Dedifferentiated amniotic fluid mesenchymal stem cell (primary cell): ENCODE measurements at regions not wholly inside any gene's neighbourhood (a gene's known extent, or its start where the extent isn't known, plus 50 kb on each side); places are given as distances from the start of the nearest gene placed in this dataset.

Experiments used
- DNase-seq: peaks from one replicate; pipeline ENCODE4 v3.0.0-alpha.2; 2016; ENCODE audit errors: extremely low spot score

DNA sequence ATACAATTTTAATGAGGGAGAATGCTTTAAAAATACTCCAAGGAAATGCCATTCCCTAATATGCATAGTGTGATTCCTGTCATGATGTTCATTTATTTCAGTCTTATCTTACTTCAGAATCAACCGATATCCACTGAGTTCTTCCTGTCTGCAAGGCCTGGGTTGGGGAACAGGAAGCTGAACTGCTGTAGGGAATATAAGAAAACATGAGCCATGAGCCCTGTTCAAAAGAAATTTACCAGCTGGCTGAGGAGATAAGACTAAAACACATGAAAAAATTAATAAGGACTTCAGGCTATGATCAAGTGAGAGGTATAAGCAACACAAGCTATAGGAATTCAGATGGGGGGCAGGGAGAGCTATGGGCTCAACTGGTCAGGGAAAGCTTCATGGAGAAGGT lies 184.7 kb downstream of the PLPP4 start:
- DNase-seq, result no peak

GRCh38 chr10:120643351-120643750 lies 186.3 kb downstream of the PLPP4 start:
- DNase-seq, result no peak

- no peak for DNase-seq
Measured at GRCh38 chr10:120644556-120645410, 187.8 kb downstream of the PLPP4 start.

- no peak for DNase-seq
Measured at GRCh38 chr10:120646159-120646732, 189.2 kb downstream of the PLPP4 start.

DNA sequence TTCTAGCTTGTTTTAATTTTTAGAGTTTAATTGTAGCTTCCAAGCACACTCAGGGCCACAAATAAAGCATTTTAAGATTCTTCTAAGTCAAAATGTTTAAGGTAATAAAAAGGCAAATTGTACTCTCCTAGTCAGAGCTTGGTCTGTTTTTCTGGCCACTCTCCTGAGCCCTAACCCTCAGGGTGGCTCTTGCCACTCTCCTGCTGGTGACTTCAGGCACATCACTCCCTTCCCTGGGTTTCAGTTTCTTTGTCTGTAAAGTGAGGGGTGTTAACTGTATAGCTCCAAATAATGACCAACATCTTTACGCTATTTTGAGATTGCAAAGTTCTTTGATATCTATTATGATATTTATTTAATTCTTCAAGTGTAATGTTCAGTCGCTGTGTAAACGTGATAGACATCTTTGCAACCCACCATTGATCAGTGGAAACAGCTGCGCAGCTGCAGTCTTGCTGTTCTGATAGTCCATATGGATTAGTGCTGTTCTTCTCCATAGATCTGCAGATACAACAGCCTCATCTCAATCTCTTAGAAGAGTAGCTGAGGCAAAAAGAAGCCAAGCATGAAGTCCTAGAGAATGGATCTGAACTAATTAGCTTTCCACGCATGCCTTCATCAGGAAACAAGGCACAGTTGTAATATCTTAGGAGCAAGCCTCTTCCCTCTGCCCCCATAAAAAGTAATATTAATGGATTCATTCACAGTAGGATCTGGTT lies 189.9 kb downstream of the PLPP4 start:
- no peak for DNase-seq

DNA sequence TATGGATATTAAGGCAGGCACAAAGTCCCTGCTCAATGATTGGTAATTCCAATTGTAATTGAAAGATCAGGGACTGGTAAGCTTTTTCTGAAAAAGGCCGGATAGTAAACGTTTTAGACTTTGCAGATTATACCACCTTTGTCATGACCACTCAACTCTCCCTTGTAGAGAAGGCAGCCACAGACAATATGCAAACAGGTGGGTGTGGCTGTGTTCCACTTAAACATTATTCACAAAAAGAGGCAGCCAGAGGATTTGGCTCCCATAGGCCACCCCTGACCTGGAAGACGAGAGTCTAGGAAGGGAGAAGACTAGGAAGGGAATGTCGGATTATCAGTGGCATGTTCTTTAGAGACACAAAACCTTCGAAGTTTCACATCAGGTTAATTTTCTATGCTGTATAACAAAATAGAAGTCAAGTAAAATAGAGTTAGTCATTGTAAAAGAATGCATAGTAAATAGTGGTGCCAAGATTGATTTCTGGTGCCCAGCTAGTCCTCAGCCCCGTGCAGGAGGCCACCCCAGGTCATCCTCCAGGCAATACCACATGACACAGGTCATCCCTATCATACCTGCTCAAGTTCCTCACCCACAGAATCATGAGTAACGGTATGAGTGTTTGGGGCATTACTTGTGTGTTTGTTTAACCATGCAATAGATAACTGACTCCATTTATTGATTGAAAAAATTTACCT lies 193.8 kb downstream of the PLPP4 start:
- DNase-seq, result no peak

DNA sequence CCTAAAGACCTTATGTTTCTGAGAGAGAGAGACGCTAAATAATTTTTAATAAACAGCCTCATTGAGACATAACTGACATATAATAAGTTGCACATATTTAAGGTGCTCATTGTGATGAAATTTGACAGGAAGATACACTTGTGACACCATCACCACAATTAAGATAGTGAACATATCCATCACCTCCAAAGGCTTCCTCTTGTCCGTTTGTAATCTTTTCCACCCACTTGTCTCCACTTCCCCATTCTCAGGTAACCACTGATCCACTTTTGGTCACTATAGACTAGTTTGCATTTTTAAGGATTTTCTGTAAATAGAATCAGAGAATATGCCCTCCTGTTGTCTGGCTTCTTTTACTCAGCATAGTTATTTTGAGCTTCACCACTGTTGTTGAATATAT lies 195.1 kb upstream of the WDR11 start:
- no peak for DNase-seq

GRCh38 chr10:120657371-120657770 lies 193.8 kb upstream of the WDR11 start:
- DNase-seq, result no peak

- DNase-seq, result no peak
Measured at GRCh38 chr10:120658943-120659885, 191.9 kb upstream of the WDR11 start.

- no peak for DNase-seq
Measured at GRCh38 chr10:120666308-120666707, 184.9 kb upstream of the WDR11 start.

DNA sequence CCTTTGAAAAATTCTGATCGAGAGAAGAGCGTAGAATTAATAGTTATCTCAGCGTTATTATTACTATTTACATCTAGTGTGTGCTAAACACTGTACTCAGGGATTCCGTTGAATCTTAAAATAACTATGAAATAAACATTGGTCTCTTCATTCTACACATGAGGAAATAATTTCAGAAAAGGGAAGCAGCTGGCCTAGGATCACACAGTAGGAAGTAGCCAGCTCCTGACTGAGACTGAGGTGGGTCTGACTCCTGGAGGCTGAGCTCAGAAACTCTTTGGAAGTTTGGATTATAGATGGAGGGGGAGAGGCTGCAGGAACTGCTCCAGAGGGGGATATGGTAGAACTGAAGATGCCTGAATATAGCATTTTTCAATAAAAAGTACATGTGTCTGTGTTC lies 183.9 kb upstream of the WDR11 start:
- DNase-seq, result no peak

DNA sequence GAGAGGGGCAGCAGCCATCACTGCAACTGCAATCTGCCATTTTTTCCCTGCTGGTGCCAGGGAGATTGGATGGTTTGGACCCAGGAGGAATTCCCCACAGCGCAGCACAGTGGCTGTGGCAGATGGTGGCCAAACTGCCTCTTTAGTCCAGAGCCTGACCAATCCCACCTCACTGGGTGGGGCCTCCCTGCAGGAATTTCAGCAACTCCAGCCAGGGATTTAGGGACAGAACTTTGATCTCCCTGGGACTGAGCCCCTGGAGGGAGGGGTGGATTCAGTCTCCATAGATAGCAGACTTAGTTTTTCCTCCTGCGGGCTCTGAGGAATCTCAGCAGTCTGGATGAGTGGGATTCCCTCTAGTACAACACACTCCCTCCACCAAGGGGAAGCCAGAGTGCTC lies 179.7 kb upstream of the WDR11 start:
- DNase-seq, result no peak

DNA sequence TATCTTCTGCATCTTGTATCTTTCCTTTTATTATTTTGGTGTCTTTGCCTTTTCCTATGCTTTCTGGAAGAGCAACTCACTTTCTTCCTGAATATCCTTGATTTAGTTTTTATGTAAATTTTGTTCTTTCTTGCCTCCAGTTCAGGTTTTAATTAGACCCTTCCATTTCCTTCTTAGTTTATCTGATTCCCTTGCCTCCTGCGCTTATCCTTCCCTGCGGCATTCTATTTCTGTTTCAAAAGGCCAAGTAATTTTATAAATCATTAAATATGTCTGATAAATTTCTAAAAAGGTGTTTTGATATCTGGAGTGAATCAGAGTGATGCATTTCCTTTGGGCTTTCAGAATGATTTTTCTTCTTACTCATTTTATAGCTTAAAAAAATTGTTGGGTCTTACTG lies 167.7 kb upstream of the WDR11 start:
- no peak for DNase-seq

GRCh38 chr10:120684226-120684625 lies 166.9 kb upstream of the WDR11 start:
- DNase-seq, result no peak

GRCh38 chr10:120685136-120685535 lies 166.0 kb upstream of the WDR11 start:
- DNase-seq, result no peak

GRCh38 chr10:120688928-120689327 lies 162.2 kb upstream of the WDR11 start:
- DNase-seq, result no peak

GRCh38 chr10:120689777-120690529 lies 161.2 kb upstream of the WDR11 start:
- no peak for DNase-seq

DNA sequence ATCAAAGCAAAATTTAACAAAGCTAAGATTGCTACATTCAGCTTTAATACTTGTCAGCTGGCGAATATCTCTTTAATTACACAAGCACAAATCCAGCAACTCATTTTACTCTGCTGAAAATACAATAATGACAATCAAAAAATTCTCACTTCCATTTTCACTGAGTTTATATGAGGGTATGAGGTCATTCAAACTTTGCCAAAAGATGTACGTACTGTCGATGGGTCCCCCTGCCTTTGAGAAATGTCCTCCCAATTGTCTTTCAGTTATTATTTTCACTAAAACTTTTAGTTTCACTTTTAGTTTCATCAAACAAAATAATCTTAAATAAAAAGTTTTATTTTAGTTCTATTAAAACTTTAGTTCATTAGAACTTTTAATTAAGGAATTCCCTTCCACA lies 159.5 kb upstream of the WDR11 start:
- no peak for DNase-seq

GRCh38 chr10:120700426-120700825 lies 150.7 kb upstream of the WDR11 start:
- DNase-seq, result no peak

DNA sequence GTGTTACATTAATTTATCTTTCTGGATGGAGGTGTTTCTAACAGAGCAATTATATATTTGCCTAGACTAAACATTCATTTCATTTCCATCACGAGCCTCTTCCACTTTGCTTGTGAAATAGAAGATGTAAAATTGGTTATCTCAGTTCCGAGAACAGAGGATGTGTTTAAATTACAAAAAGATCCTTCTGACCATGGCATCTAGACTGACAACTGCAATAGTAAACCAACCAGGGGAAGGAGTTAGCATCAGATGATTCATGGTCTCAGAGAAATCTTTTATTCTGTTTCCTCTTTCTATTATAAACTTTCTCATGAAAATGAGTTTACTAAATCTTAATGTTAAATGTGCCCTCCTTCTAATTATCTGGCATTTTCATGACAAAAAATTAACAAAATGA lies 149.8 kb upstream of the WDR11 start:
- DNase-seq, result no peak
